ENCODE measurements at regions not wholly inside any gene's neighbourhood (a gene's known extent, or its start where the extent isn't known, plus 50 kb on each side); places are given as distances from the start of the nearest gene placed in this dataset.

- TF ChIP-seq HMGXB4 (CRISPR knock-in tag; IDR thresholded peaks at IDR 0.05): no peak
- TF ChIP-seq ESRRA (CRISPR knock-in tag; IDR thresholded peaks at IDR 0.05; ENCODE audit: borderline replicate concordance): no peak
- no peak for TF ChIP-seq ZNF263 (CRISPR knock-in tag; IDR thresholded peaks at IDR 0.05; ENCODE audit: low read depth)
- no peak for TF ChIP-seq NR3C1 (CRISPR knock-in tag; conservative IDR thresholded peaks at IDR 0.05; ENCODE audit: low read depth)
- TF ChIP-seq RELA (CRISPR knock-in tag; IDR thresholded peaks at IDR 0.05; ENCODE audit: borderline replicate concordance): no peak
- no peak for TF ChIP-seq ELF4 (CRISPR knock-in tag; IDR thresholded peaks at IDR 0.05; ENCODE audit: low read depth)
Measured at GRCh38 chr7:112945046-112945445, 141.6 kb downstream of the GPR85 start (continued).

GRCh38 chr7:112942981-112943380, 143.6 kb downstream of the GPR85 start:
- Mint-ChIP-seq H3K9me3 (no peaks in the 10 kb centered on the region), H3K36me3 (no peaks in the 10 kb centered on the region), H3K27ac (no peak overlapping the region), H3K27me3 (ENCODE audit: low read depth) (no peaks in the 10 kb centered on the region; the same call in 1 of the 2 replicates), H3K4me3 (no peak overlapping the region), H3K4me1 (peaks cover 19% of the 10 kb centered on the region)
- no peak for ATAC-seq
- TF ChIP-seq AFF4 (CRISPR knock-in tag; IDR thresholded peaks at IDR 0.05; ENCODE audit: borderline replicate concordance) (no peak), ZBTB21 (CRISPR knock-in tag; IDR thresholded peaks at IDR 0.05; ENCODE audit: borderline replicate concordance) (no peak), NR1H2 (CRISPR knock-in tag; IDR thresholded peaks at IDR 0.05) (no peak), ETV6 (CRISPR knock-in tag; IDR thresholded peaks at IDR 0.05) (no peak), GTF2I (CRISPR knock-in tag; conservative IDR thresholded peaks at IDR 0.05) (no peak), TEAD4 (CRISPR knock-in tag; IDR thresholded peaks at IDR 0.05) (no peak), NR3C1 (CRISPR knock-in tag; conservative IDR thresholded peaks at IDR 0.05; ENCODE audit: low read depth) (no peak), HMGXB4 (CRISPR knock-in tag; IDR thresholded peaks at IDR 0.05) (no peak), NR2C2 (CRISPR knock-in tag; IDR thresholded peaks at IDR 0.05) (no peak), ZNF281 (CRISPR knock-in tag; IDR thresholded peaks at IDR 0.05) (no peak), KAT7 (CRISPR knock-in tag; IDR thresholded peaks at IDR 0.05; ENCODE audit: borderline replicate concordance) (no peak), NFATC4 (CRISPR knock-in tag; IDR thresholded peaks at IDR 0.05) (no peak), FOXP4 (CRISPR knock-in tag; IDR thresholded peaks at IDR 0.05) (no peak)
- CTCF ChIA-PET: no interaction called here
- POLR2A ChIA-PET: no interaction called here
- no peak for DNase-seq (ENCODE audit: low spot score)

Data from WTC11 (cell line).